ENCODE measurements at regions not wholly inside any gene's neighbourhood (a gene's known extent, or its start where the extent isn't known, plus 50 kb on each side); places are given as distances from the start of the nearest gene placed in this dataset.

GRCh38 chr12:45102818-45103217, 51.9 kb upstream of the DBX2 start:
- Histone ChIP-seq H3K27me3 (ENCODE audit: control insufficient read depth in 3 of 3, insufficient read depth in 3 of 3, low read length in 3 of 3) (no peaks in the 10 kb centered on the region), H3K9me3 (ENCODE audit: control insufficient read depth in 2 of 2, insufficient read depth in 1 of 2, low read depth in 1 of 2, low read length in 1 of 2) (no peaks in the 10 kb centered on the region), H3K4me1 (ENCODE audit: control insufficient read depth in 3 of 3, insufficient read depth in 2 of 3, low read depth in 1 of 3, low read length in 2 of 3) (no peaks in the 10 kb centered on the region), H3K36me3 (ENCODE audit: control insufficient read depth in 3 of 3, insufficient read depth in 2 of 3, low read depth in 1 of 3, low read length in 3 of 3) (no peaks in the 10 kb centered on the region), H3K4me3 (ENCODE audit: low read depth in 1 of 3, low read length in 3 of 3) (no peak overlapping the region), H3K27ac (ENCODE audit: low read depth in 1 of 3, low read length in 2 of 3) (no peak overlapping the region)
- FAIRE-seq (no peak), DNase-seq (no peak)
- 86 to 89% (median 89%) methylated on average over 1 of the region's 1 CpG for WGBS, 3 donors

GRCh38 chr12:45105996-45106395, 55.1 kb upstream of the DBX2 start:
- FAIRE-seq (no peak), DNase-seq (no peak)
- no peaks in the 10 kb centered on the region for H3K27me3 ChIP-seq (ENCODE audit: control insufficient read depth in 3 of 3, insufficient read depth in 3 of 3, low read length in 3 of 3)
- H3K36me3 ChIP-seq (ENCODE audit: control insufficient read depth in 3 of 3, insufficient read depth in 2 of 3, low read depth in 1 of 3, low read length in 3 of 3) = no peaks in the 10 kb centered on the region
- H3K4me1 ChIP-seq (ENCODE audit: control insufficient read depth in 3 of 3, insufficient read depth in 2 of 3, low read depth in 1 of 3, low read length in 2 of 3) = no peaks in the 10 kb centered on the region
- H3K4me3 ChIP-seq (ENCODE audit: low read depth in 1 of 3, low read length in 3 of 3) = no peak overlapping the region
- no peak overlapping the region for H3K27ac ChIP-seq (ENCODE audit: low read depth in 1 of 3, low read length in 2 of 3)
- H3K9me3 ChIP-seq (ENCODE audit: control insufficient read depth in 2 of 2, insufficient read depth in 1 of 2, low read depth in 1 of 2, low read length in 1 of 2) = no peaks in the 10 kb centered on the region
- 85 to 89% (median 89%) methylated on average over 10 of the region's 10 CpGs for WGBS, 3 donors

DNA sequence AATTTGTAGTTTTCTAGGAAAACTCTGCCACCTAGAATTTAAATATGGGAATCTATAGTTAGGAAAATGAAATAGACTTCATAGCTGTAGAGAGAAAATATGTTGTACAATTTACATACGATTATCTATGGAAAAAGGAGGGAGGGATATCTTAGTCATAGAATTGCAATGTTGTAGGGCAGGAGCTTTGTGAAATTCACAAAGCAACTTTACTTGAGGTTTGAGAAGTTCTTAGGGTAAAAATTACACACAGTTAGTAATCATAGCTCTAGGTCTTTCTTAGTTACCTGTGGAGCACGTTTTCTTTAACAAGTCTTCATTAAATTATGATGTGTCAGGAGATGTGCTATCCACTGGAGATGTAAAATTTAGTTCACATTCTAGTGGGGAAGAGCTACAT, 61.4 kb upstream of the DBX2 start:
- Histone ChIP-seq H3K4me1 (ENCODE audit: control insufficient read depth in 3 of 3, insufficient read depth in 2 of 3, low read depth in 1 of 3, low read length in 2 of 3) (no peaks in the 10 kb centered on the region), H3K27ac (ENCODE audit: low read depth in 1 of 3, low read length in 2 of 3) (no peak overlapping the region), H3K9me3 (ENCODE audit: control insufficient read depth in 2 of 2, insufficient read depth in 1 of 2, low read depth in 1 of 2, low read length in 1 of 2) (no peaks in the 10 kb centered on the region), H3K36me3 (ENCODE audit: control insufficient read depth in 3 of 3, insufficient read depth in 2 of 3, low read depth in 1 of 3, low read length in 3 of 3) (no peaks in the 10 kb centered on the region), H3K4me3 (ENCODE audit: low read depth in 1 of 3, low read length in 3 of 3) (no peak overlapping the region), H3K27me3 (ENCODE audit: control insufficient read depth in 3 of 3, insufficient read depth in 3 of 3, low read length in 3 of 3) (peaks cover 0 to 2% (median 0%) of the 10 kb centered on the region in 3 donors)
- FAIRE-seq (no peak), DNase-seq (no peak)
- 60 to 80% (median 61%) methylated on average over 2 of the region's 2 CpGs for WGBS, 3 donors

- H3K9me3 ChIP-seq (ENCODE audit: control insufficient read depth in 2 of 2, insufficient read depth in 1 of 2, low read depth in 1 of 2, low read length in 1 of 2) = no peaks in the 10 kb centered on the region
- FAIRE-seq (no peak), DNase-seq (no peak)
- no peaks in the 10 kb centered on the region for H3K27me3 ChIP-seq (ENCODE audit: control insufficient read depth in 3 of 3, insufficient read depth in 3 of 3, low read length in 3 of 3)
- H3K4me1 ChIP-seq (ENCODE audit: control insufficient read depth in 3 of 3, insufficient read depth in 2 of 3, low read depth in 1 of 3, low read length in 2 of 3) = no peaks in the 10 kb centered on the region
- WGBS, 3 donors = 82 to 90% (median 86%) methylated on average over 2 of the region's 2 CpGs
- H3K27ac ChIP-seq (ENCODE audit: low read depth in 1 of 3, low read length in 2 of 3) = no peak overlapping the region
- no peaks in the 10 kb centered on the region for H3K36me3 ChIP-seq (ENCODE audit: control insufficient read depth in 3 of 3, insufficient read depth in 2 of 3, low read depth in 1 of 3, low read length in 3 of 3)
- H3K4me3 ChIP-seq (ENCODE audit: low read depth in 1 of 3, low read length in 3 of 3) = no peak overlapping the region
Observed at GRCh38 chr12:45121224-45121623, 70.3 kb upstream of the DBX2 start.

DNA sequence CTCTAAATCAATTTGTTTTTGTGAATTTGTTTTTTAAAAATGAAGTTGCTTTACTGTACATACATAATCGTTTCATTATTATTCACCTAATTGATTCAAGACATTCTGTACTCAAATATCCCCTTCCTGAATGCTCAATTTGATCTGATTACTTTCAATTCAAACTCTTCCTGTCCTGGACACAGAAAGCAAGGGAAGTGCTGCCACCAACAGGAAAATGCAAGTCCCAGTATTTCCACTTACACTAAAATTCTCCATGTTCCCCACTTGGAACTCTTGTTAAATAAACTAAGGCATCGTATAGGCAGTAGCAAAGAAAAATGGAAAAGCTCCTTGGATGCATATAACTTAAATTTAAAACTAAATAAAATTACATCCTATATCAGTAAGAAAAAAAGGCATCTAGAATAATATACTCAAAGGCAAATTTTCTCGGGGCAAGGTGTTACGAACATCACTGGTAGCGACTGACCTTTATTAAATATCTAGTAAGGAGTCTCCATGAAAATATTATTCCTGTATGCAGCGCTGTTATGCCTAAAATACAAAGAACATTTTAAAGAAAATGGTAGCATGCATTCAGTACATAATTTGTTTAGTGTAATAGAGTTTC, 72.0 kb upstream of the DBX2 start:
- H3K36me3 ChIP-seq (ENCODE audit: control insufficient read depth in 3 of 3, insufficient read depth in 2 of 3, low read depth in 1 of 3, low read length in 3 of 3) = no peaks in the 10 kb centered on the region
- peak; percentile 16 to 32 for DNase-seq
- H3K4me1 ChIP-seq (ENCODE audit: control insufficient read depth in 3 of 3, insufficient read depth in 2 of 3, low read depth in 1 of 3, low read length in 2 of 3) = no peaks in the 10 kb centered on the region
- no peak for FAIRE-seq
- no peaks in the 10 kb centered on the region for H3K27me3 ChIP-seq (ENCODE audit: control insufficient read depth in 3 of 3, insufficient read depth in 3 of 3, low read length in 3 of 3)
- no peaks in the 10 kb centered on the region for H3K9me3 ChIP-seq (ENCODE audit: control insufficient read depth in 2 of 2, insufficient read depth in 1 of 2, low read depth in 1 of 2, low read length in 1 of 2)
- H3K27ac ChIP-seq (ENCODE audit: low read depth in 1 of 3, low read length in 2 of 3) = no peak overlapping the region
- no peak overlapping the region for H3K4me3 ChIP-seq (ENCODE audit: low read depth in 1 of 3, low read length in 3 of 3)
- 61 to 64% (median 62%) methylated on average over 6 of the region's 6 CpGs for WGBS, 3 donors

DNA sequence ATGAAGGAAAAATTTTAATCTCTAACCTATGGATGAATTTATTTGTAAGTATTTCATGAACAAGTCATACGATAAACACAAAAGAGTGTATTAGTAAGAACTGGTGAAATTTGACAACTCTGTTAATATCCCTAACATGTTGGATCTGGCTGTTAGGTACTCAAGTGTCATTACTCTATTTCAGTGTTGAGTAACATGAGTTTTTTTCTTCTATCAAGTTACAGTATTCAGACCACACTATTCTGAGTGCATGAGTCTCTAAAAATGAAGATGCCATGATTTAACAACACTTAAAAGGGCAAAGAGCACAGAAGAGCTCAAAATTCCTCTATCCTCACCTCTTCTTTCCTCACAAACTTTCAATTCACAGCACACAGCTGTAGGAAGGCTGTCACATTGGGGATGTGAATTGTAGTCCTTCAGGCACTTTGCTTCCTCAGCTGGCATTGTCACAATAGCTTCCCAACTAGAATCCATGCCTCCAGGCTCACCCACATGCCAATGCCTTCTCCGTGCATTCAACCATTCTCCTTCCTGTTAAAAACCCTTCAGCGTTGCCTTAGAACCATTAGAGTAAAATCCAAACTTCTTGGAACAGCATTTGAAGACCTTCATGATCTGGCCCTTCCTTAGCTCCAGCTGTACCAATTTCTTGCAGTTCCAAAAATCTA, 73.7 kb upstream of the DBX2 start:
- H3K36me3 ChIP-seq (ENCODE audit: control insufficient read depth in 3 of 3, insufficient read depth in 2 of 3, low read depth in 1 of 3, low read length in 3 of 3) = no peaks in the 10 kb centered on the region

DNA sequence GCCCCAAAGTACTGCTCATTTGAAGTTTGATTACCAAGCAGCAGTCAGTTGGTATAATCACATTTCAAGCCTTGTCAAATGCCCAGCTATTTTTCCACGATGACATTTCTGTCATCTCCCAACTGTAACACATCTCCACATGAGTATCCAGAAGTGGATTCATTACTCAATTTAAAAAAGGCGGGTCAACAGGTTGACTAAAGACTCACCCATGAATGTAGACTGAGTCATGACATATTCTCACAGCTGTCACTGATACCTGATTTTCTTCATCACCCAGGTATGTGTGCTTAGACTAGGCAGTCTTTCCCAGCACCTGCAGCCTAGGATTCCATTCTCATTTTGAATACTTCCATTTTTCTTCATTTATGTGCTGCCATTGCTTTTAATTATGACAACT, 75.1 kb upstream of the DBX2 start:
- FAIRE-seq (no peak), DNase-seq (no peak)
- H3K4me3 ChIP-seq (ENCODE audit: low read depth in 1 of 3, low read length in 3 of 3) = no peak overlapping the region
- no peaks in the 10 kb centered on the region for H3K4me1 ChIP-seq (ENCODE audit: control insufficient read depth in 3 of 3, insufficient read depth in 2 of 3, low read depth in 1 of 3, low read length in 2 of 3)
- no peaks in the 10 kb centered on the region for H3K27me3 ChIP-seq (ENCODE audit: control insufficient read depth in 3 of 3, insufficient read depth in 3 of 3, low read length in 3 of 3)
- no peaks in the 10 kb centered on the region for H3K36me3 ChIP-seq (ENCODE audit: control insufficient read depth in 3 of 3, insufficient read depth in 2 of 3, low read depth in 1 of 3, low read length in 3 of 3)
- no peaks in the 10 kb centered on the region for H3K9me3 ChIP-seq (ENCODE audit: control insufficient read depth in 2 of 2, insufficient read depth in 1 of 2, low read depth in 1 of 2, low read length in 1 of 2)
- whole genome bisulfite sequencing, 3 donors = 71 to 86% (median 83%) methylated on average over 2 of the region's 2 CpGs
- no peak overlapping the region for H3K27ac ChIP-seq (ENCODE audit: low read depth in 1 of 3, low read length in 2 of 3)

More for the DNA sequence above, 73.7 kb upstream of the DBX2 start:
- H3K4me3 ChIP-seq (ENCODE audit: low read depth in 1 of 3, low read length in 3 of 3) = no peak overlapping the region
- WGBS, 3 donors = 72 to 78% (median 74%) methylated on average over 3 of the region's 3 CpGs
- H3K9me3 ChIP-seq (ENCODE audit: control insufficient read depth in 2 of 2, insufficient read depth in 1 of 2, low read depth in 1 of 2, low read length in 1 of 2) = no peaks in the 10 kb centered on the region
- no peaks in the 10 kb centered on the region for H3K27me3 ChIP-seq (ENCODE audit: control insufficient read depth in 3 of 3, insufficient read depth in 3 of 3, low read length in 3 of 3)
- no peak overlapping the region for H3K27ac ChIP-seq (ENCODE audit: low read depth in 1 of 3, low read length in 2 of 3)
- H3K4me1 ChIP-seq (ENCODE audit: control insufficient read depth in 3 of 3, insufficient read depth in 2 of 3, low read depth in 1 of 3, low read length in 2 of 3) = no peaks in the 10 kb centered on the region
- FAIRE-seq (no peak), DNase-seq (no peak)

DNA sequence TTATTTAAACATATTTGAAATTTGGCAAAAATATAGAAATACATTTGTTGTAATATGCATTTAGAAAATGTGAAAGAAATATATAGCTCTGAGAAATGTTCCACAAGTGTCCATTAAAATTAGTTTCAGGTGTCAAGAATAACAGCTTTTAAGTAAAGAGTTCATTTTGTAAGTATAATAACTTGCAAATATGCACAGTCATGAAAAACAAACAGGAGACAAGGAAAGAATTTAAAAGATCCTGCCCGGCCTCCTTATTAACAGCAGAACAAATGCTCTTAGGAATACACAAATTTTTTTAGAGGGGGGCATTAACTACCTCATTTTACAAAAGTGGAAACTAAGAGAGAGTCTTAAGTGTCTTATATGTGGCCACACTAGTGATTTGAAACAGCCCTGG, 77.7 kb upstream of the DBX2 start:
- FAIRE-seq = no peak
- no peak overlapping the region for H3K27ac ChIP-seq (ENCODE audit: low read depth in 1 of 3, low read length in 2 of 3)
- H3K27me3 ChIP-seq (ENCODE audit: control insufficient read depth in 3 of 3, insufficient read depth in 3 of 3, low read length in 3 of 3) = peaks cover 0 to 3% (median 0%) of the 10 kb centered on the region in 3 donors
- H3K4me1 ChIP-seq (ENCODE audit: control insufficient read depth in 3 of 3, insufficient read depth in 2 of 3, low read depth in 1 of 3, low read length in 2 of 3) = no peaks in the 10 kb centered on the region
- DNase-seq = no peak
- WGBS, 3 donors = 75 to 93% (median 82%) methylated on average over 1 of the region's 1 CpG
- no peaks in the 10 kb centered on the region for H3K9me3 ChIP-seq (ENCODE audit: control insufficient read depth in 2 of 2, insufficient read depth in 1 of 2, low read depth in 1 of 2, low read length in 1 of 2)
- no peaks in the 10 kb centered on the region for H3K36me3 ChIP-seq (ENCODE audit: control insufficient read depth in 3 of 3, insufficient read depth in 2 of 3, low read depth in 1 of 3, low read length in 3 of 3)
- H3K4me3 ChIP-seq (ENCODE audit: low read depth in 1 of 3, low read length in 3 of 3) = no peak overlapping the region

- H3K27me3 ChIP-seq (ENCODE audit: control insufficient read depth in 3 of 3, insufficient read depth in 3 of 3, low read length in 3 of 3) = peaks cover 0 to 3% (median 0%) of the 10 kb centered on the region in 3 donors
- WGBS, 3 donors = 2 to 11% (median 5%) methylated on average over 3 of the region's 3 CpGs
- no peaks in the 10 kb centered on the region for H3K4me1 ChIP-seq (ENCODE audit: control insufficient read depth in 3 of 3, insufficient read depth in 2 of 3, low read depth in 1 of 3, low read length in 2 of 3)
- FAIRE-seq = no peak
- H3K27ac ChIP-seq (ENCODE audit: low read depth in 1 of 3, low read length in 2 of 3) = no peak overlapping the region
- H3K9me3 ChIP-seq (ENCODE audit: control insufficient read depth in 2 of 2, insufficient read depth in 1 of 2, low read depth in 1 of 2, low read length in 1 of 2) = no peaks in the 10 kb centered on the region
- no peak overlapping the region for H3K4me3 ChIP-seq (ENCODE audit: low read depth in 1 of 3, low read length in 3 of 3)
- DNase-seq = peak; percentile 45 to 63
- H3K36me3 ChIP-seq (ENCODE audit: control insufficient read depth in 3 of 3, insufficient read depth in 2 of 3, low read depth in 1 of 3, low read length in 3 of 3) = no peaks in the 10 kb centered on the region
Observed at GRCh38 chr12:45130881-45131281, 80.0 kb upstream of the DBX2 start.

All from small intestine (tissue), 7 donors.